Activated naive CD4-positive, alpha-beta T cell treated with anti-CD3 and anti-CD28 coated beads, Interleukin-2, amount 50 U/mL, for 16 hours (primary cell): ENCODE measurements at regions not wholly inside any gene's neighbourhood (a gene's known extent, or its start where the extent isn't known, plus 50 kb on each side); places are given as distances from the start of the nearest gene placed in this dataset.

Experiments
- DNase-seq: peaks from one replicate; pipeline ENCODE4 v3.0.0-alpha.2; 2020

DNA sequence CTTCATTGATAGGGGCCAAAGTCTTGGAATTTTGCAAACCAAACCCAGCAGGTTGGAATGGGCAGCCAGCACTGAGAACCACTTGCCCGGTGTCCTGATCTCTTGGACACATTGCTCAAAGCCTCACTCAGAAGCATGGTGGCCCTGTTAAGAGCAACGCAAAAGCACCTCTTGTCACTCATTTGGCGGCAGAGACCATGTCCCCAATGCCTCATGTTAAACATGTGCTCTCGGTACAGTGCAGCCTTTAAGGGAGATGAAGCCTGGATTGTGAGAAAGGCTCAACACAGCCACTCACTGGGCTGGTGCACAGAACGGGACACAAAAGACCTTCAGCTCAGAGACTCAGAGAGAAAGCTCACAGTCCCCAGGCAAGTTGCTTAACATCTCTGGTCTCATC is 298.4 kb upstream of the PRDM1 start:
- no peak for DNase-seq

DNA sequence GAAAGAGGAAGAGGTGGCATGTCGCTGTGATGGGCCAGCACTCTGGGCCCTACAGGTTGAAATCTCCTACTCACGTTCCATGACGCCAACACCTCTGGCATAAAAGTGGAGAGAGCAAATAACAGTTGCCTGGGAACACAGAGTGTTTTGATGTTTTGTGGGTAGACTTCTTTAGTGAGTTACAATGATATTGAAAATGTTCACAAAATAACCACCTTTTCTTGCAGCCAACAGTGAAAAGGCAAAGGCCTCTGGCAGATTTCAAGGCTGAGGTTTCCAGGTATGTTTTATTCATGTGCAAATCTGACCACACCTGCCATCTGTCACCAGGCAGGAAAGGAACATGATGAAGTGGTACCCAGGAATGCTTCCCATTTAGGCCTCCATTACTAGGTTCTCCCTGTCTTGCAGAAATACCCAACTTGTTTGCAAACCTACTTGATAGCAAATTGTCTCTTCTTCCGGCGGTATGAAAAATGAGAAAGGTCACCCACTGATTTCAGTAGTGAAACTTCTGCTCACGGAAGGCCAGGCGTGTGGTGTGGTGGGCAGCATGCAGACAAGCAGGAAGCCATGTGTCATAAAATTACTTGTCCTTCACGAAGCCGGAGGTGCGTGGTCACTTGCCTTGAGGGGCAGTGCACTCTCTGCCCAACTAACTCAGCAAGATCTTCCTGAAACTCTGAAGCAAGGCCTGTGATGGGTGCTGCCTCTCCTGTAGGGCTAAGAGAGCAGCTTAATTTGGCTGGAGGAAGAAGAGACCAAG is 299.1 kb upstream of the PRDM1 start:
- DNase-seq = no peak

DNA sequence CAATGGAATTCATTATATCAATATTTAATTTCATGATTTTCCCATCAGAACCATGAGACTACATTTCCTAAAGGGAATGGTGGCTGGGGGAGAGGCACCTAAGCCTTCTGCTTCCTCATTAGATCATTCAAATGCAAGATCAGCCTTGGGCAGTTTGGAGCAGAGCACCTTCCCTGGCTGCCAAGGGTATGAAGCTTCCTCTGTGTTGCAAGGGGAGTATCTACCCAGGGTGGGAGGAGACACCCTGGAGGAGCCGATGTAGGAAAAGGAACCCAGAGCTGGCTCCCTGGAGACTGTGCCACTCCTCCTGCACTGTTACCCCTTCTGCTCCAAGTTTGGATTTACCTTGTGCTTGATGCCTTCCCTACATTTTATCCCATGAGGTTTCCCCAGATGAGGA is 299.7 kb upstream of the PRDM1 start:
- DNase-seq = no peak

DNA sequence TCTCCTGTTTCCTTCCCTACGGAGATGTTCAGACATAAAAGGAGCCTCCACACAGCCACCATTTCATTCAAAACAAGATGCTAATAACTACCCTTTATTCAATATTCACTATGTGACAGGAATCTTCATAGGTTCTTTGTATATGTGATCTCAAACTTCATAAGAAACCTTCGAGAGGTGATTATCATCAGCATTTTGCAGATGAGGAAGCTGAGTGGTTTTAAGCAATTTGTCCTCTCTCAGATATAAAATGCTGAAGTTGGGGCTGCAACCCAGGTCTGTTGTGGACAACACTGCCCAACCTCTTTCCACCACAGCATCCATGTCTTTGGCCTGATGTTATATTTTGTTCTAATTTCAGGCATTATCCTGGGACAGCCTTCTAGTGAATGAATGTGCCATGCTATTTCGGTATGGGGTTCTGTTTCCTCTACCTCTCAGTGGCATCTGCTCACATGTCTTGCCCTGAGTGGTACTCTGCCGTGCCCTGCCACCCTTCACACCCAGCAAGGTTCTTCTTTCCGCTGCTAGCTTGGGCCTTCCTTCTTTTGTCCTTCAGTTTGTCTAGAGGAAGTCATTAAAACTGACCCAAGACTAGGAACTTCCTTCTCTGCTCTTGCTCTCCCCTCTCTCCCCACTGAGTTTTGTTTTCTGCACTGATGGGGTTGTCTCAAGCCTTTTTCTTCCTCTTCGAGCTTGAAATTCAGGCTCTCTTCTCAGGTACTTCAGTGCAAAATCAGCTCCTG is 300.9 kb upstream of the PRDM1 start:
- no peak for DNase-seq

- DNase-seq = no peak
Observed at GRCh38 chr6:105784179-105784578, 302.0 kb upstream of the PRDM1 start.

GRCh38 chr6:105783333-105783935 is 302.7 kb upstream of the PRDM1 start:
- DNase-seq = no peak

GRCh38 chr6:105781915-105782314 is 304.2 kb upstream of the PRDM1 start:
- DNase-seq = no peak

DNA sequence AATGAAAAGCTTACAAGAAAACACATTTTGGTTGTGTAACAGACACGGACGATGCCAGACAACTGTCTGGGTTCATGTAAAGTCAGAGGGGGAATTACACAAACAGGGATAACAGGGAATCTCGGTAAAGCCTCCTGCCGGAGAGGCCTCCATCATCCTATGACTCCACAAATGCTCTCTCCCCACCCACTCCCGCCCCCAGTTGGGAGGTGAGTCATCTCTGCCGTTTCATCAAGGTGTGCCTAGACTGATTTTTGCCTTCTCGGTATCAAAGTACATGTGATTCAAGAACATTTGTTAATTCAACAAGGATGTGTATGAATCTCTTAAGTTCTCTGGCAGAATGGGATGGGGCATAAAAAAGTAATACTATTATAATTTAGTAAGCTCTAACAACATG is 304.9 kb upstream of the PRDM1 start:
- peak; percentile 67 for DNase-seq

GRCh38 chr6:105780146-105780860 is 305.8 kb upstream of the PRDM1 start:
- DNase-seq = no peak

DNA sequence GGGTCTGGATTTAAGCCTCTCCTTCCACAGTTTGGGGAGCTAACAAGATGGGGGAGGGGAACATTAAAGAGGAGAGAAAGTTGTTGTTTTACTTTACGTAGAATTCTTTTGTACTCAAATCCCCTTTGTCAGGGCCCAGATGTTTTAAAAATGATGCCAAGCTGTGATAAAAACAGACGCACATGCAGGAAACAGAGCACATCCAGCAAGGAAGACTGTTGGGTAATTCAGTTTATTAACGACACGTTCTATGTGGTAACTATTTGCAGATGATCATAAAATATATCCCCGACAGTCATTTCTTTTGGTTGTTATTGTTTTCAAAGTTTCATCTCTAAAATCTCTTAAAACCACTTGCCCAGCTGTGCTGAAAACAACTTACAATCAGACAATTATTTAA is 307.0 kb upstream of the PRDM1 start:
- no peak for DNase-seq

- DNase-seq = no peak
Observed at GRCh38 chr6:105775095-105775494, 311.0 kb upstream of the PRDM1 start.

DNA sequence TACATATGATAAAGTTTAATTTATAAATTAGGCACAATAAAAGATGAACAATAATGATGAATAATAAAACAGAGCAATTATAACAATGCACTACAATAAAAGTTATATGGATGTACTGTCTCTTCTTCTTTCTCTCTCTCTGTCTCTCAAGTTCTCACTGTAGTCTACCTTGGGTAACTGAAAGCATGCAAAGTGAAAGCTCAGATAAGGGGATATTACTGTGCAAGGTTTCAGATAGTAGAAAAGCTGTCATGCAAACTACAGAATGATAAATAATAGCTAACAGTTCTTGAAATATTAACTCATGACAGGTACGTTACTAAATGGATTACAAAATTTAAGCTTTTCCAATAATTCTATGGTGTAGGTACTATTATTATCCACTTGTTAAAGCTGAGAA is 311.9 kb upstream of the PRDM1 start:
- DNase-seq = no peak

DNA sequence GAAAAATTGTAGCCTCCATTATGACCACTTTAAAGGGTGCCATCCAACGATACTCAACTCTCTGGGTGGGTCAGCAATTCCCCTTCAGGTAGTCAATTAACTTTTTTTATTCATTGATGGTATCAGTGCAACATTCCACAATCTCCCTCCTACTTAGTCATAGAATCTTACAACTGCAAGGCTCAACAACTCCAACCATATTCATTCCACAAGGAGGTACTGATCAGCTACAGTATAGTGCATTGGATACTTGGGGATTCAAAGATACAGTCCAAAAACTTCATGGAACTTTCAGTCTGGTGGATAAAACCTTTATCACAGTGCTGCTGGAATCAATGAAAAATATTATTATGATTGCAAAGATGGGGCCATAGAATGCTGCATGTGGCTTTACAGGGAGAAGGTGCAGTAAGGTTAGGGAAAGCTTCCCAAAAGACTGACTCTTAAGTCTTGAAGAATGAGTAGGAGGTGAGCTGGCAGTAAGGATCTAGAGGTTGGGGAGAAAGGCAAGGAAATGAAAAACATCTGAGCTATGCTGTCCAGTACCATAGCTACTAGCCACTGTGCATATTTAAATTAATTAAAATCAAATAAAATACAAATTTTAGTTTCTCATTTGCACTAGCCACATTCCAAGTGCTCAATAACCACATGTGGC is 314.7 kb upstream of the PRDM1 start:
- no peak for DNase-seq

- no peak for DNase-seq
Observed at GRCh38 chr6:105769987-105770386, 316.1 kb upstream of the PRDM1 start.

GRCh38 chr6:105769197-105769596 is 316.9 kb upstream of the PRDM1 start:
- DNase-seq = no peak

DNA sequence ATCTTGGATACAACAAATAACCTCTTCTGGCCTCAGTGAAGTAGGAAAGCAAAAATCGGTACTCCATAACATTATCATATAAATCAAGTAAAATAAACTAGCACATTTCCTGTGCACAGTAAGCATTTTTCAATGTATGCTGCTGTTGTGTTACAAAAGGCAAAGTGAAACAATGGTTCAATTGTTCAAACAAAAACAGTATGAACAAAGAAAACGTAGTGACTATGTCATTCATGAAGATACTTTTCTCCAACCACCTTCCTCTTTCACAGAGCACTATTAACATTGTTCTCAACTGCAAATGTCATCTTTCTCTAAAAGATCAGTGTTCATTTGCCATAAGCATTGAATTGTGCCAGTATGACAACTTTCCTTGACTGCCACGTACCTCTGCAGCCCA is 318.6 kb upstream of the PRDM1 start:
- no peak for DNase-seq

GRCh38 chr6:105765239-105765638 is 320.9 kb upstream of the PRDM1 start:
- no peak for DNase-seq

DNA sequence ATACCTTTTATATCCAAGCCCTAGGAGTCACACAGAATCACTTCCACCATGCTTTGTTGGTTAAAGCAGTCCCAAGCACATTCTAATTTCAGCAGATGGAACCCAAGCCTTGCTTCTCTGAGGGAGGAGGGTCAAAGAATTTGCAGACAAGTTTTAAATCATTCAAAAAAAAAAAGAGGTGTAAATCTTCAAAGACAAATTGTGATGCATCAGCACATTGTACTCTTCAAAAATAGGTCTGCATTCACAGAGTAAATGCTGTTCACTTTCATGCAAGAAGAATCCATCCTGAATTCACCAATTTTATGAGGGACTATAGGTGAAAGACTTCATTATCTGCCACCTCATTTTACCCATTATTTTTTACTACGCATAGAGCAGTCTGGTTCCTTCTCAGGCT is 321.8 kb upstream of the PRDM1 start:
- no peak for DNase-seq

GRCh38 chr6:105763866-105764265 is 322.3 kb upstream of the PRDM1 start:
- DNase-seq = no peak

DNA sequence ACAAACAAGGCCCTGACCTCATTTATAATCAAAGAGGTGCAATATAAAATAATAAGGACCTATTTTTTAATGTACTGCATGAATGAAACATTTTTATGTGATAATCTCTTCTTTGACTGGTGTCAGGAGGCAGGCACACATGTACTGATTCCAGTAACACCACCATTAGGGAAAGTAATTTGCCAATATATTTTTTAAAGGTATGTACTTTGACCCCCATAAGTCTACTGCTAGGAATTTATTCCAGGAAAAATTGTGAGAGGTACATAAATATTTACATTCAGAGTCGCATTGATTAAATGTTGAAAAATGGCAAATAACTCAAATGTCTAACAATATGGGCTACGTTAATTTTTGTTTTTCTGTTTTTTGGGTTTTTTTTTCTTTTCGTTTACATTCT is 325.4 kb upstream of the PRDM1 start:
- no peak for DNase-seq

DNA sequence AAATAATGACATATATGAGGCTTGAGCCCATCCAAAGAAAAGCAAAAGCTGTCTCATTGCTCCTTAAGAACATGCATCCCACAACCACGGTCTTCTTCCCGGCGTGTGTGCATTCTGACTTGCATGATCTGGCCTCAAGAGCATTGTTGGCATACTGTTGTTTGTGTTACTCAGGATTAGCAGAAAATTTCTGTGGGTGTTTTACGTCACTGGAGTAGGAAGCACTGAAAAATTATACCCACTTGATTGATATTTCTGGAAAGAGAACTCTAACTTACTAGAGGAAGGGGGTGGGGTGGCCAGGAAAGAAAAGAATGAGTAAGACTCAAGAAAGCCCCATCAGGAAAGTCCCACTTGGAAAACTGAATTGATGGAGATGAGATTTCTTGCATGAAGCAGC is 326.2 kb upstream of the PRDM1 start:
- no peak for DNase-seq

- no peak for DNase-seq
Observed at GRCh38 chr6:105759015-105759414, 327.1 kb upstream of the PRDM1 start.
